Transverse colon (tissue), 4 donors: ENCODE measurements at regions not wholly inside any gene's neighbourhood (a gene's known extent, or its start where the extent isn't known, plus 50 kb on each side); places are given as distances from the start of the nearest gene placed in this dataset.

Experiments
- DNase-seq: peaks from one replicate; pipeline ENCODE4 v3.0.0-alpha.2; 2019
- H3K27ac ChIP-seq, 4 donors: fragments of 200-600 bp; sonication (generic); 2 replicates each; pipeline ENCODE4 v1.5.1; 2016 to 2018; ENCODE audit warnings: inconsistent platforms in 4 of 4
- H3K27me3 ChIP-seq: fragments of 200-600 bp; sonication (generic); 2 replicates; pipeline ENCODE4 v1.5.1; 2017; ENCODE audit warnings: inconsistent platforms
- H3K36me3 ChIP-seq, 4 donors: fragments of 200-600 bp; sonication (generic); 2 replicates each; pipeline ENCODE4 v1.5.1; 2017 to 2019; ENCODE audit warnings: inconsistent platforms in 4 of 4
- H3K4me1 ChIP-seq, 4 donors: fragments of 200-600 bp; sonication (generic); 2 replicates each; pipeline ENCODE4 v1.5.1; 2017 to 2020; ENCODE audit warnings: inconsistent platforms in 4 of 4
- H3K4me3 ChIP-seq, 4 donors: fragments of 200-600 bp; sonication (generic); 1 replicate in 1 of 4; 2 replicates in 3 of 4; pipeline versions ENCODE4 v1.5.1 to v1.6.1; 2017 to 2019; ENCODE audit warnings: inconsistent platforms in 4 of 4
- H3K9me3 ChIP-seq, 2 donors: fragments of 200-600 bp; sonication (generic); 2 replicates each; pipeline ENCODE4 v1.5.1; 2017 to 2019; ENCODE audit warnings: inconsistent platforms in 2 of 2
- EP300 ChIP-seq: sonication (generic); formaldehyde crosslinking; IDR thresholded peaks from one replicate; pipeline ENCODE4 v1.6.1; 2017; ENCODE audit warnings: antibody characterized with exemption, low read depth
- POLR2A ChIP-seq: fragments of 450-650 bp; IDR thresholded peaks from one replicate; pipeline ENCODE4 v1.6.1; 2016; ENCODE audit warnings: antibody characterized with exemption, mild to moderate bottlenecking, moderate library complexity
- POLR2AphosphoS5 ChIP-seq, 3 donors: sonication (generic); formaldehyde crosslinking; IDR thresholded peaks; one replicate each; pipeline ENCODE4 v1.6.1; 2016; ENCODE audit warnings: antibody characterized with exemption in 3 of 3
- WGBS, 2 donors: methylation state at CpG; one replicate each; pipeline ENCODE4 v1.1.5; 2018; ENCODE audit warnings: low coverage in 1 of 2; 5-methylcytosine and 5-hydroxymethylcytosine counted together
- in situ Hi-C, 4 donors: fragments of 200-750 bp; cut with MboI; loops; one replicate each; pipeline versions ENCODE4 v1.15.0 to v1.15.1; 2017; ENCODE audit warnings: low sequenced_read_pairs in 3 of 4, low pct_ligation_motif_present in 1 of 4, low pct_unique_long_range_greater_than_20kb in 1 of 4
- intact Hi-C: fragments of 100-400 bp; cut with DNase I; formaldehyde crosslinking; loops from one replicate; pipeline ENCODE4 v1.15.1; 2023; ENCODE audit warnings: low total_unique reads
- TF ChIP-seq, protein P1 (sequence below), 5 experiments: fragments of 200-600 bp in 3 of 5; fragments of 450-650 bp in 2 of 5; sonication (generic) in 3 of 5; IDR thresholded peaks; 1 replicate in 2 of 5; 2 replicates in 3 of 5; pipeline ENCODE4 v1.5.1; 2016 to 2017; ENCODE audit warnings: antibody characterized with exemption in 5 of 5, inconsistent platforms in 3 of 5, mild to moderate bottlenecking in 2 of 5, moderate library complexity in 1 of 5

GRCh38 chr2:144304202-144304601, 215.7 kb downstream of the ZEB2 start:
- intact Hi-C loops = no loop called here

DNA sequence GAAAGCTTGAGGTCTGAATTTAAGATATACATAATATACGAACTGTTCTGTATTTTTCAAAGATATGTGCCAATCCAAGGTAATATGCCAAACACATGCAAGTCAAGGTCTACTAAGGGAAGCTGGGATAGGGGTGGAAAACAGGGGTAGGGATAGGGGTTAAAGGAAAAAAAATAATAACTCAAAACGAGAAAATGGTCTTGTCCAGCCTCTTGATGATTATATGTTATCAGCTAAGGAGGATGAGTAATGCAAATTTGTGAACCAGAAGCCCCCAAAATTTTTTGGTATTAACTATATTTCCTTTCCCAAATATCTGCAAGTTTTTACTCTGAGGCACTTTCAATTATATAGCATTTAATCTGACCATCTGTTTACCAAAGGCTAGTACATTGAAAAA, 219.3 kb downstream of the ZEB2 start:
- DNase-seq = no peak
- TF ChIP-seq, protein P1, sequence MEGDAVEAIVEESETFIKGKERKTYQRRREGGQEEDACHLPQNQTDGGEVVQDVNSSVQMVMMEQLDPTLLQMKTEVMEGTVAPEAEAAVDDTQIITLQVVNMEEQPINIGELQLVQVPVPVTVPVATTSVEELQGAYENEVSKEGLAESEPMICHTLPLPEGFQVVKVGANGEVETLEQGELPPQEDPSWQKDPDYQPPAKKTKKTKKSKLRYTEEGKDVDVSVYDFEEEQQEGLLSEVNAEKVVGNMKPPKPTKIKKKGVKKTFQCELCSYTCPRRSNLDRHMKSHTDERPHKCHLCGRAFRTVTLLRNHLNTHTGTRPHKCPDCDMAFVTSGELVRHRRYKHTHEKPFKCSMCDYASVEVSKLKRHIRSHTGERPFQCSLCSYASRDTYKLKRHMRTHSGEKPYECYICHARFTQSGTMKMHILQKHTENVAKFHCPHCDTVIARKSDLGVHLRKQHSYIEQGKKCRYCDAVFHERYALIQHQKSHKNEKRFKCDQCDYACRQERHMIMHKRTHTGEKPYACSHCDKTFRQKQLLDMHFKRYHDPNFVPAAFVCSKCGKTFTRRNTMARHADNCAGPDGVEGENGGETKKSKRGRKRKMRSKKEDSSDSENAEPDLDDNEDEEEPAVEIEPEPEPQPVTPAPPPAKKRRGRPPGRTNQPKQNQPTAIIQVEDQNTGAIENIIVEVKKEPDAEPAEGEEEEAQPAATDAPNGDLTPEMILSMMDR (IDR thresholded peaks at IDR 0.05) = no peak
- TF ChIP-seq POLR2AphosphoS5 (IDR thresholded peaks at IDR 0.05) = no peak
- TF ChIP-seq POLR2A = no peak
- TF ChIP-seq EP300 = no peak
- in situ Hi-C loops (no loop called here), intact Hi-C loops (no loop called here)
- no peaks in the 10 kb centered on the region for H3K27me3 ChIP-seq
- no peaks in the 10 kb centered on the region for H3K4me1 ChIP-seq
- no peaks in the 10 kb centered on the region for H3K9me3 ChIP-seq
- no peaks in the 10 kb centered on the region for H3K36me3 ChIP-seq
- no peak overlapping the region for H3K4me3 ChIP-seq
- WGBS, 2 donors = 74 to 79% methylated on average over 2 of the region's 2 CpGs
- no peak overlapping the region for H3K27ac ChIP-seq

More at GRCh38 chr2:144304202-144304601, 215.7 kb downstream of the ZEB2 start:
- no peak overlapping the region for H3K4me3 ChIP-seq
- no peaks in the 10 kb centered on the region for H3K27me3 ChIP-seq
- no peak for TF ChIP-seq POLR2A
- TF ChIP-seq, protein P1 (IDR thresholded peaks at IDR 0.05) = no peak
- TF ChIP-seq EP300 = no peak
- no peak for TF ChIP-seq POLR2AphosphoS5 (IDR thresholded peaks at IDR 0.05)
- 72 to 73% methylated on average over 1 of the region's 1 CpG for WGBS, 2 donors
- in situ Hi-C loops = no loop called here
- no peaks in the 10 kb centered on the region for H3K4me1 ChIP-seq
- H3K27ac ChIP-seq = no peak overlapping the region
- no peaks in the 10 kb centered on the region for H3K9me3 ChIP-seq
- DNase-seq = no peak
- no peaks in the 10 kb centered on the region for H3K36me3 ChIP-seq

DNA sequence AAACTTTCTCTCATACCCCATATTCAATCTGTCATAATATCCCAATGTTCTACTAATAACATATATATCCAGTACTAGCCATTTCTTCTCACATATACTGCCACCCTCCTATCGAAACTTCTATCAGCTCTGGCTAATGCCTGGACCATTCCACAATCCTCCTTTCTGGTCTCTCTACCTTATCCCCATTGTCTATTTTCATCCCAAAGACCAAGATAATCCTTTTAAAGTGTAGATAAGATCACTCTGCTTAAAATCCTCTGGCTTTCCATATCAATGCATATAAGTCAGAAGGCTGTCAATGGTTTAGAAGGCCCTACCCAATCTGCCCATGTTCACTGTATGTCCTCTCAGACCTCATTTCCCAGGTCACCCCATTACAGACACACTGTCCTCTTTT, 229.6 kb downstream of the ZEB2 start:
- in situ Hi-C loops (no loop called here), intact Hi-C loops (no loop called here)
- H3K27ac ChIP-seq = no peak overlapping the region
- DNase-seq = no peak
- no peaks in the 10 kb centered on the region for H3K27me3 ChIP-seq
- no peak overlapping the region for H3K4me3 ChIP-seq
- no peaks in the 10 kb centered on the region for H3K36me3 ChIP-seq
- WGBS, 2 donors = 92 to 100% methylated on average over 1 of the region's 1 CpG
- H3K4me1 ChIP-seq = no peaks in the 10 kb centered on the region
- H3K9me3 ChIP-seq = no peaks in the 10 kb centered on the region
- no peak for TF ChIP-seq POLR2A
- TF ChIP-seq EP300 = no peak
- TF ChIP-seq, protein P1 (IDR thresholded peaks at IDR 0.05) = no peak
- no peak for TF ChIP-seq POLR2AphosphoS5 (IDR thresholded peaks at IDR 0.05)

- Histone ChIP-seq H3K36me3 (no peaks in the 10 kb centered on the region), H3K9me3 (no peaks in the 10 kb centered on the region), H3K27me3 (no peaks in the 10 kb centered on the region), H3K4me3 (no peak overlapping the region), H3K27ac (no peak overlapping the region), H3K4me1 (no peaks in the 10 kb centered on the region)
- intact Hi-C loops (no loop called here), in situ Hi-C loops (no loop called here)
- TF ChIP-seq EP300 (no peak), POLR2A (no peak), POLR2AphosphoS5 (IDR thresholded peaks at IDR 0.05) (no peak)
- TF ChIP-seq, protein P1 (IDR thresholded peaks at IDR 0.05) = no peak
- DNase-seq = no peak
- 79 to 82% methylated on average over 3 of the region's 3 CpGs for WGBS, 2 donors
These were observed 231.5 kb downstream of the ZEB2 start for GRCh38 chr2:144288438-144288837.
